Uterus (tissue), 2 donors: ENCODE measurements at regions not wholly inside any gene's neighbourhood (a gene's known extent, or its start where the extent isn't known, plus 50 kb on each side); places are given as distances from the start of the nearest gene placed in this dataset.
"Not testable (repeated sequence)": the region's sequence is repeated elsewhere in the genome, so short reads cannot be mapped to it uniquely, and the experiment has no call there.

Source experiments
- CTCF ChIP-seq, 4 experiments: fragments of 200-600 bp in 2 of 4; fragments of 450-650 bp in 2 of 4; sonication (generic) in 2 of 4; IDR thresholded peaks; one replicate each; pipeline ENCODE4 v1.5.1; 2016 to 2019; ENCODE audit warnings: antibody characterized with exemption in 4 of 4, mild to moderate bottlenecking in 2 of 4, moderate library complexity in 1 of 4
- POLR2A ChIP-seq, 2 donors: fragments of 450-650 bp; IDR thresholded peaks; one replicate each; pipeline ENCODE4 v1.6.1; 2016; ENCODE audit warnings: antibody characterized with exemption in 2 of 2, mild to moderate bottlenecking in 1 of 2, moderate library complexity in 1 of 2

- TF ChIP-seq POLR2A, CTCF (IDR thresholded peaks at IDR 0.05): not testable (repeated sequence)
These were observed 432.4 kb upstream of the ADAMTS9 start for GRCh38 chr3:65120156-65120555.
